ENCODE measurements at regions not wholly inside any gene's neighbourhood (a gene's known extent, or its start where the extent isn't known, plus 50 kb on each side); places are given as distances from the start of the nearest gene placed in this dataset.

GRCh38 chr11:28461846-28462245 lies 353.7 kb downstream of the METTL15 start:
- Histone ChIP-seq H3K79me2 (ENCODE audit: insufficient read depth) (no peaks in the 10 kb centered on the region), H3K4me1 (ENCODE audit: control insufficient read depth in 1 of 2, insufficient read depth in 2 of 2, low read depth in 1 of 2, low read length in 1 of 2) (no peaks in the 10 kb centered on the region), H3K36me3 (replicated peaks in 1 of 2; ENCODE audit: control insufficient read depth in 1 of 2, insufficient read depth in 2 of 2, low read length in 1 of 2) (no peaks in the 10 kb centered on the region), H2AFZ (ENCODE audit: low read depth) (no peak overlapping the region), H3K4me3 (ENCODE audit: low read depth in 2 of 2, low read length in 1 of 2) (no peak overlapping the region), H3K9ac (no peak overlapping the region), H3K9me2 (no peaks in the 10 kb centered on the region), H3F3A (replicated peaks; ENCODE audit: insufficient read depth) (no peaks in the 10 kb centered on the region), H3K27ac (ENCODE audit: low read depth in 2 of 2, low read length in 1 of 2) (no peak overlapping the region), H4K20me1 (ENCODE audit: insufficient read depth) (no peaks in the 10 kb centered on the region), H3K4me2 (no peak overlapping the region), H3K9me3 (no peaks in the 10 kb centered on the region), H3K27me3 (ENCODE audit: insufficient read depth) (no peaks in the 10 kb centered on the region)
- ChIA-PET POLR2A (no interaction called here), CTCF (no interaction called here)
- 95% methylated on average over 2 of the region's 2 CpGs for WGBS (ENCODE audit: low lambda C conversion rate)
- no peak for TF ChIP-seq TCF12 (IDR thresholded peaks at IDR 0.05)
- no peak for TF ChIP-seq GABPA (IDR thresholded peaks at IDR 0.05; ENCODE audit: low read depth)
- no peak for TF ChIP-seq RXRA (IDR thresholded peaks at IDR 0.05; ENCODE audit: borderline replicate concordance, low read depth)
- no peak for TF ChIP-seq TAF1 (IDR thresholded peaks at IDR 0.05; ENCODE audit: borderline replicate concordance, low read depth, low read length)
- TF ChIP-seq RCOR1 (IDR thresholded peaks at IDR 0.05; ENCODE audit: low read length): no peak
- no peak for TF ChIP-seq EP300 (IDR thresholded peaks at IDR 0.05; ENCODE audit: borderline replicate concordance in 1 of 2, low read depth in 1 of 2, low read length in 1 of 2)
- no peak for TF ChIP-seq EZH2phosphoT487 (IDR thresholded peaks at IDR 0.05; ENCODE audit: borderline replicate concordance, low read depth)
- TF ChIP-seq FOXJ3 (CRISPR knock-in tag; IDR thresholded peaks at IDR 0.05): no peak
- TF ChIP-seq ELF1 (IDR thresholded peaks at IDR 0.05): no peak
- TF ChIP-seq NRF1 (IDR thresholded peaks at IDR 0.05; ENCODE audit: low read depth, low read length): no peak
- TF ChIP-seq YY1 (IDR thresholded peaks at IDR 0.05; ENCODE audit: low read depth): no peak
- TF ChIP-seq IRF3 (IDR thresholded peaks at IDR 0.05; ENCODE audit: low read depth, low read length): no peak
- no peak for TF ChIP-seq MXI1 (IDR thresholded peaks at IDR 0.05; ENCODE audit: low read depth, low read length)
- no peak for TF ChIP-seq MEF2A (IDR thresholded peaks at IDR 0.05; ENCODE audit: borderline replicate concordance, low read depth)
- TF ChIP-seq FOSL2 (IDR thresholded peaks at IDR 0.05; ENCODE audit: borderline replicate concordance, low read depth): no peak
- no peak for TF ChIP-seq JUND (IDR thresholded peaks at IDR 0.05)
- TF ChIP-seq USF2 (IDR thresholded peaks at IDR 0.05; ENCODE audit: borderline replicate concordance, low read depth, low read length): no peak
- TF ChIP-seq SMC3 (IDR thresholded peaks at IDR 0.05; ENCODE audit: low read depth, low read length): no peak
- no peak for TF ChIP-seq GATA2 (CRISPR knock-in tag; IDR thresholded peaks at IDR 0.05)
- DNase-seq: no peak

DNA sequence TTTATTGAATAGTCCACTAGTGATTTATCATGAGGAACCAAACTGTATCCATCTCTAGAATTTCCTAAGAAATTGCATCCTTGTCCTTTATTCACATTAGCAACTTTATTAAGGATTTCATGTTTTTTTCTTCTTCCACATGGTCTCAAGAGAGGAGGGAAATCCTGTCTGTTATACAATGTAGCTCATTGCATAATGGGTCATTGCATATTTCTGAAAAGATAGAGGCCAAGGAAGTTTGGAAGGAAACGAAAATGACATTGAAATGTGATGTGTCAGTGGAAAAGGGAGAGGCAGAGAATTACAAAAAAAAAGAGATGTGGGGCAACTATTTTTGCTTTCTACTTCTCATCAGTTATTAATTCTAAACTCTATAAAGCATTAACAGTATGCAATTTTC lies 353.1 kb downstream of the METTL15 start:
- no peaks in the 10 kb centered on the region for H3K27me3 ChIP-seq (ENCODE audit: insufficient read depth)
- CTCF ChIA-PET: no interaction called here
- H3K4me3 ChIP-seq (ENCODE audit: low read depth in 2 of 2, low read length in 1 of 2): no peak overlapping the region
- no peaks in the 10 kb centered on the region for H3F3A ChIP-seq (replicated peaks; ENCODE audit: insufficient read depth)
- no peaks in the 10 kb centered on the region for H3K9me2 ChIP-seq
- no peaks in the 10 kb centered on the region for H4K20me1 ChIP-seq (ENCODE audit: insufficient read depth)
- POLR2A ChIA-PET: no interaction called here
- H3K4me1 ChIP-seq (ENCODE audit: control insufficient read depth in 1 of 2, insufficient read depth in 2 of 2, low read depth in 1 of 2, low read length in 1 of 2): no peaks in the 10 kb centered on the region
- no peak for DNase-seq
- H3K79me2 ChIP-seq (ENCODE audit: insufficient read depth): no peaks in the 10 kb centered on the region
- no peaks in the 10 kb centered on the region for H3K36me3 ChIP-seq (replicated peaks in 1 of 2; ENCODE audit: control insufficient read depth in 1 of 2, insufficient read depth in 2 of 2, low read length in 1 of 2)
- WGBS (ENCODE audit: low lambda C conversion rate): 55% methylated on average over 1 of the region's 1 CpG
- no peak overlapping the region for H3K9ac ChIP-seq
- no peak overlapping the region for H3K4me2 ChIP-seq
- no peak overlapping the region for H2AFZ ChIP-seq (ENCODE audit: low read depth)
- H3K9me3 ChIP-seq: no peaks in the 10 kb centered on the region
- H3K27ac ChIP-seq (ENCODE audit: low read depth in 2 of 2, low read length in 1 of 2): no peak overlapping the region
- TF ChIP-seq NRF1 (IDR thresholded peaks at IDR 0.05; ENCODE audit: low read depth, low read length) (no peak), CHD2 (IDR thresholded peaks at IDR 0.05; ENCODE audit: low read length, partially characterized antibody) (no peak), YY1 (IDR thresholded peaks at IDR 0.05; ENCODE audit: low read depth) (no peak), RCOR1 (IDR thresholded peaks at IDR 0.05; ENCODE audit: low read length) (no peak), SIN3A (IDR thresholded peaks at IDR 0.05; ENCODE audit: borderline replicate concordance, low read depth, low read length) (no peak), MXI1 (IDR thresholded peaks at IDR 0.05; ENCODE audit: low read depth, low read length) (no peak), ELF1 (IDR thresholded peaks at IDR 0.05) (no peak), PBX3 (IDR thresholded peaks at IDR 0.05) (no peak), POLR2AphosphoS5 (IDR thresholded peaks at IDR 0.05; ENCODE audit: low read depth, low read length) (no peak), EP300 (IDR thresholded peaks at IDR 0.05; ENCODE audit: borderline replicate concordance in 1 of 2, low read depth in 1 of 2, low read length in 1 of 2) (no peak), TEAD4 (IDR thresholded peaks at IDR 0.05; ENCODE audit: borderline replicate concordance, insufficient read depth) (no peak), FOSL2 (IDR thresholded peaks at IDR 0.05; ENCODE audit: borderline replicate concordance, low read depth) (no peak), FOXJ3 (CRISPR knock-in tag; IDR thresholded peaks at IDR 0.05) (no peak), MEF2A (IDR thresholded peaks at IDR 0.05; ENCODE audit: borderline replicate concordance, low read depth) (no peak), JUND (IDR thresholded peaks at IDR 0.05) (no peak), RFX5 (IDR thresholded peaks at IDR 0.05; ENCODE audit: low read length) (no peak)
- TF ChIP-seq, protein P1, sequence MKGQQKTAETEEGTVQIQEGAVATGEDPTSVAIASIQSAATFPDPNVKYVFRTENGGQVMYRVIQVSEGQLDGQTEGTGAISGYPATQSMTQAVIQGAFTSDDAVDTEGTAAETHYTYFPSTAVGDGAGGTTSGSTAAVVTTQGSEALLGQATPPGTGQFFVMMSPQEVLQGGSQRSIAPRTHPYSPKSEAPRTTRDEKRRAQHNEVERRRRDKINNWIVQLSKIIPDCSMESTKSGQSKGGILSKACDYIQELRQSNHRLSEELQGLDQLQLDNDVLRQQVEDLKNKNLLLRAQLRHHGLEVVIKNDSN (IDR thresholded peaks at IDR 0.05; ENCODE audit: borderline replicate concordance, low read depth): no peak
